ENCODE measurements at regions not wholly inside any gene's neighbourhood (a gene's known extent, or its start where the extent isn't known, plus 50 kb on each side); places are given as distances from the start of the nearest gene placed in this dataset.
"Not testable (repeated sequence)": the region's sequence is repeated elsewhere in the genome, so short reads cannot be mapped to it uniquely, and the experiment has no call there.

- DNase-seq (ENCODE audit: low spot score): no peak
Observed at GRCh38 chr6:74282143-74282689, 586.2 kb downstream of the CD109 start.

- DNase-seq (ENCODE audit: low spot score): no peak
Observed at GRCh38 chr6:74280130-74280692, 584.2 kb downstream of the CD109 start.

DNA sequence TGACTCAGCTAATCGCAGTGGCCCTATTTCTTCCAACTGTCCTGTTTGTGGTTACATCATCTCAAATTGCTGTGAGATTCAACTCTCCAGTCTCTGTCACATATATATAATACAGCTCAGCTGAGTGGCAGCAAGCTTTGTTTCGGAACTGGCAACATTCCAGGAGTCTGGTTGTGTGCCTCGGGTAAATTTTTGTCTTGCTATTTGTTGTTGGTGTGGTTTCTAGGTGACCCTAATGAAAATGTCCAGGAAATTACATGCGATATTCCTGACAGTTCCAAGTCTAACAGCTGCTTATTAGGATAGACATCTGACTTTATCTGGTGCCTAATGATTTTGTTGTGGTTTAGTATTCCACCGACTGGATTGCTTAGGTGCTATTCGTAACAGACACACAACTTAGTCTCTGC, 581.8 kb downstream of the CD109 start:
- DNase-seq (ENCODE audit: low spot score): no peak

DNA sequence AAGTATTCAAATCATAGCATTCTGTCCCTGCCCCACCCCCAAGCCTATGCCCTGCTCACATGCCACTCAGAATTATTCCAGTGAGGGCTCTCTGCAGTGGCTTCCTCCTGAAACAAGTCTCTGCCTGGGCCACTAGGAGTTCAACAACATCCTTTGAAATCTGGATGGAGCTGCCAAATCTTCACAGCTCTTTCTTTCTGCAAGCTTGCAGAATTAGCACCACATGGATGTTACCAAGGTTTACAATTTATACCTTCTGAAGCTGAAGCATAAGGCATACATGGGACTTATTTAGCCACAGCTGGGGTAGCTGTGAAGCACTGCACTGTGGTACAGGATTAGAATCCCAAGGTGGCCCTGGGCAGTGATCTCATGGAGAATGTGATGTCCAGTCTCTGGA, 577.5 kb downstream of the CD109 start:
- DNase-seq (ENCODE audit: low spot score): no peak

- no peak for DNase-seq (ENCODE audit: low spot score)
Observed at GRCh38 chr6:74269600-74269858, 573.5 kb downstream of the CD109 start.

- no peak for DNase-seq (ENCODE audit: low spot score)
Observed at GRCh38 chr6:74268815-74269599, 573.0 kb downstream of the CD109 start.

DNA sequence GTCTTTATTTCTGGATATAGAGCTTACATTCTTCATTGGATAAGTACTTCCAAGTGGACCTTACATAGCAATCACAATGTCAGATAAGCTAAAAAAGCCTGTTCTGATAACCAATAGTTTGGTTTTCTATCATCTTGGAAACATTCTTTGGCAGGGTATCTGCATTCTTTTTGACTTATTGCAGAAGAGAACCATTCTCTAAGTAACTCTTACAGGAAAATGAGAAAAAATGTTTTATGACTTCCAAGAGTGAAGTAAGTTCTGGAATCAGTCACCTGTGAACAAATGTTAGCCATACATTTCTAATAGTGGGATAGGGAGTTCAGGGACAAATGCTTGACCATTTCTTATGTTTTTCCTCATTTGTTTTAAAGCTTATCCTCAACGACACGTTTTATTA, 564.0 kb downstream of the CD109 start:
- DNase-seq (ENCODE audit: low spot score): no peak

- DNase-seq (ENCODE audit: low spot score): no peak
Observed at GRCh38 chr6:74256781-74257180, 560.8 kb downstream of the CD109 start.

GRCh38 chr6:74256381-74256780, 560.4 kb downstream of the CD109 start:
- no peak for DNase-seq (ENCODE audit: low spot score)

- DNase-seq (ENCODE audit: low spot score): not testable (repeated sequence)
Observed at GRCh38 chr6:74255007-74255406, 559.0 kb downstream of the CD109 start.

DNA sequence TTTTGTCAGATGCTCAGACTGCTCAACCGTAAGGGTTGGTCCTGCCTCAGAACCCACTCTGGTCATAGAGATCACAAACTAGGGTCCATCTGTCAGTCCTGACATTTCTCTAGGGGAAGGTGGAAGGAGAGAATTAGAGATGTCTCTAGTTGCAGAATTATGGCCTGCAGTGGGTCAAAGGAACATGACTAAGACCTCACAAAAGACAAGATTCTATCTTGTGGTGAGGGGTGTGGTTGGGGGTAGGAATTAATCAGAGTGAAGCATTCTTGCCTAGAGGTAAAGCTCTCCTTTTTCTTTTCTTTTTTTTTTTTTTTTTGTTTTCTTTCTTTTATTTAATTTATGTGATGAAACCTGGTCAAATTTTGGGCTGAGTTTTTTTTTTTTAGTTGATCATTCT, 558.1 kb downstream of the CD109 start:
- DNase-seq (ENCODE audit: low spot score): not testable (repeated sequence)

- no peak for DNase-seq (ENCODE audit: low spot score)
Observed at GRCh38 chr6:74253261-74253660, 557.3 kb downstream of the CD109 start.

- DNase-seq (ENCODE audit: low spot score): no peak
Observed at GRCh38 chr6:74250161-74250818, 554.3 kb downstream of the CD109 start.

GRCh38 chr6:74249658-74250057, 553.7 kb downstream of the CD109 start:
- no peak for DNase-seq (ENCODE audit: low spot score)

DNA sequence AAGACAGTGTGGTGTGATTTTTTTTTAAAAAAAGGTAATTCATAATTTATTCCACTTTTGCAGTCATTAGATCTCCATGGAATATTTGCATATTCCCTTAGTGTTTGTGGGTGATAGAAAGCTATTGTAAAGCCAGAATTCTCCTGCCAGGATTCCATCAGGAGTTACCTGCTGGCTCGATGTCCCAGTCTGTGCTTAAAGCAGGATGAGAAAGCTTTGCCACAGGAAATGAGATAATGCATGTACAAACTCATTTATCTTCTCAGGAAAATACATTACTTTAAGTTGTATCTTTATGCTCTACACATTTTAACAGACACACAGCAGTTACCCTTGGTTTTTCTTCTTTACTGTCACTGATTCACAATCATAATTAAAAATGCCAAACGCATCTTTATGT, 553.0 kb downstream of the CD109 start:
- no peak for DNase-seq (ENCODE audit: low spot score)

DNA sequence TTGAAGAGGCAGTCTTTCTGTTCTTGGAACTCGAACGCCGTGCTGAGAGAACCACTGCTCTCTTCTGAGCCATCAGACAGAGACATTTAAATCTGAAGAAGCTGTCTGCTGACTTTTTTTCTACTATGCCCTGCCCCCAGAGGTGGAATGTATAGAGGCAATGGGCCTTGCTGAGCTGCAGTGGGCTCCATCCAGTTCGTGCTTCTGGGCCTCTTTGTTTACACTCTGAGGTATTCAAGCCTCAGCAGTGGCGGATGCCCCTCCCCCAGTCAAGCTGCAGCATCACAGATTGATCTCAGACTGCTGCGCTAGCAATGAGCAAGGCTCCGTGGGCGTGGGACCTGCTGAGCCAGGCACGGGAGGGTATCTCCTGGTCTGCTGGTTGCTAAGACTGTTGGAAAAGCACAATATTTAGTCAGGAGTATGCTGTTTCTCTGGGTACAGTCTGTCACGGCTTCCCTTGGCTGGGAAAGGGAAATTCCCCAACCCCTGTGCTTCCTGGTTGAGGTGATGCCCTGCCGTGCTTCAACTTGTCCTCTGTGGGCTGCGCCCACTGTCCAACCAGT, 526.8 kb downstream of the CD109 start:
- DNase-seq (ENCODE audit: low spot score): no peak

DNA sequence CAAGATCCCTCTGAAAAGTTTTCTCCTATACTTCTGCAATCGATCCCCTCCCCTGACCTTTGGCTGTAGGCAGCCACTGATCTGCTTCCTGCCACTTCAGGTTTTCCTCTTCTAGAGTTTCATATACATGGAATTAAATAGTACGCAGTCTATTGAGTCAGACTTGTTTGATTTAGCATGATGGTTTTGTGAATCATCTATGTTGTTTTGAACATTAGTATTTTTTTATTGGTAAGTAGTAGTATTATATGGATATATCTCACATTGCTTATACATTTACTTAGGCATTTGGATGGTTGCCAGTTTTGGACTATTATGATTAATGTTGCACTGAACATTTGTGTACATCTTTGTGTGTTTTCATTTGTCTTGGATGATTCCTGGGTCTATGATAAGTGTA, 518.0 kb downstream of the CD109 start:
- DNase-seq (ENCODE audit: low spot score): no peak

DNA sequence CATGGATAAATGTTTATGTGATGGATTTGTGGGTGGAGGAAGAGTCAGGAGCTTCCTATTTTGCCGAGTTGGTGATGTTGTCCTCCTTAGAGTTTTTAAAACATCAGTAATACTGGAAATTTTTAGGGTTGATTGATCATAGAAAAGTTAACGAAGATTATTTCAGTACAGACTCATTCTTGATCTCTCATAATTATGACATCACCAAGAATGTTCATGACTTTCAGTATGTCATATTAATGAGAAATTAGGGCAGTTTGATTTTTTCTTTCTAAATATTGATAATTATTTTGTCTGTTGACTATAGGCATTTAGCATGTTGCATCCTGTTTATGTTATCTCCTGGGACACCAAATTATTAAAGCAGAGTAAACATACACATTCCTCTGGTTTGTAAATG, 512.2 kb downstream of the CD109 start:
- DNase-seq (ENCODE audit: low spot score): no peak

DNA sequence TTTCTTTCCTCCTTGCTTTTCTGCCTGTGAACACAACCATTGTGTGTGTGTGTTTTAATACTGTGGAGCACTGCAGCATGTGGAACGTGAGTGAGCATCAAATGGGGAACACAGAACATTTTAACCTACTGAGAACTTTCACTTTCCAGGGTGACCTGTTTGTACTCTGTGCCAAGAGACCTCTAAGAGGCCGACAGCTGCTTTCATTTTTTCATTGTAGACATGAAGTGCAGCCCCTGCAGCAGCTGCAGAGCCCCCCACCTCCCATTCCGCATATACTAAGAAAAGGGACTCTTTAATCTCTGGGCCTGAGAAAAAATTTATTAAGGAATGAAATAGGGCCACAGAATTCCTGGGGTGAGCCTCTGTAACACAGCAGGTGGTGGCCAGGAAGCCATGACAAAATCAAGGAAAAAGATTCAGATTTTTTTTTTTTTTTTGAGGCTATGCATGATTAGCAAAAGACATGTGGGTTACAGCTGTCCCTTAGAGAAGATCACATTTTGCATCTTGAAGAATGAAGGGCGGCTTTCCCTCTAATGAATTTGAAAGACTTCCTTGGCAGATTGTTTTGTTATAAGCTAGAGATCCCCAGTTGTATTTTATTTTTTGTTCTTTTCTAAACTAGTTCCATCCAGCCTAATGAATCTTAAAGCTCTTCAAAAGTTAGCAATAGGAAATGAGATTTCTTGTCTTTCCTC, 503.4 kb downstream of the CD109 start:
- DNase-seq (ENCODE audit: low spot score): no peak

DNA sequence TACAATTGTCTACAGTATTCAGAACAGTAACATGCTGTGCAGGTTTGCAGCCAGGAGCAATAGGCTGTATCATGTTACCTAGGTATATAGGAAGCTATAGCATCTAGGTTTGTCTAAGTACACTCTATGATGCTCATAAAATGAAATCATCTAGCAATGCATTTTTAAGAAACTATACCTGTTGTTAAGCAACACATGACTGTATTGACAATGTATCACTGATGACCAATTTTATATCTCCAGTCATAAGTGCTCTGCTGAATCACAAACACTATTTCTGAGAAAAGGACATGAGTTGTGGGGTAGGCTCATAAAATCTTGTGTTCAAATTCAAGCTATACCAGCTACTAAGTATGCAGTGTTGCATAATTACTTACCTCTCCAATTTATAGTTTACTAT, 501.3 kb downstream of the CD109 start:
- no peak for DNase-seq (ENCODE audit: low spot score)

DNA sequence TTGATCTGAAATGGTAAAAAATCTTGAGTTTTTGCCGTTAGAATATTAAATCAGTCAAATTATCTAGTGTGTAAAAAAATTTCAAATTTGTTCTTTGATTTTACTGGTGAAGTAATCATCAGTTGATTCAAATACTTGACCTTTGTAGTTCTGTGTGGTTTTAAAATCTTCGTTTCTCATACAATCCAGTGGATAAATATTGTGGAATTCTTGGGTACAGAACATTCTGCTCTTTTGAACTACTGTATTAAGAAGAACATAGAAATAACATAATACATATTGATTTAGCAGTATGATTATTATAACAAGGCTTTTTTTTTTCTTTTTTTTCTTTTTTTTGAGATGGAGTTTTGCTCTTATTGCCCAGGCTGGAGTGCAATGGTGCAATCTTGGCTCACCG, 491.8 kb downstream of the CD109 start:
- DNase-seq (ENCODE audit: low spot score): no peak

- DNase-seq (ENCODE audit: low spot score): no peak
Observed at GRCh38 chr6:74182992-74183391, 487.0 kb downstream of the CD109 start.

GRCh38 chr6:74181471-74181870, 485.5 kb downstream of the CD109 start:
- DNase-seq (ENCODE audit: low spot score): no peak

Data from hematopoietic multipotent progenitor cell treated with erythropoietin and hydrocortisone succinate and interleukin-3 and kit ligand, for 15 days (in vitro differentiated cells).